ENCODE measurements at regions not wholly inside any gene's neighbourhood (a gene's known extent, or its start where the extent isn't known, plus 50 kb on each side); places are given as distances from the start of the nearest gene placed in this dataset.

DNA sequence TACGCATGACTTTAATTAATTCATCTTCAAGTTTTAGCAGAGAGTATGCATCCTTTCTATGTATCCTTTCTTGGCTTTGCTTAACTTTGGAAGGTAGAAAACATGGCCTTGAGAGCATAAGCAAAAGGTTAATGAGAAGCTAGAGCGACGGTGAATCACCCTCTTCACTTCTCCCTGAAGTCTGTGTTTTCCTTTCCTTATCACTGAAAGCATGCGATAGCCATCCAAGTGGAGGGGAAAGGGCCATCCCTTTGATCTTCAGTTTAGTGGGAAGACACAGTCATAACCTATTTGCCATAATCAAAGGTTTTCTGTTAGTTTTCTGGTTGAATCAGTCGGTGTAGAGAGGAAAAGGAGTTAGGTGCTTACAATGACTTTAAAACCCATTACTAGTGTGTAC lies 354.0 kb upstream of the ROBO2 start:
- TF ChIP-seq, protein P1, sequence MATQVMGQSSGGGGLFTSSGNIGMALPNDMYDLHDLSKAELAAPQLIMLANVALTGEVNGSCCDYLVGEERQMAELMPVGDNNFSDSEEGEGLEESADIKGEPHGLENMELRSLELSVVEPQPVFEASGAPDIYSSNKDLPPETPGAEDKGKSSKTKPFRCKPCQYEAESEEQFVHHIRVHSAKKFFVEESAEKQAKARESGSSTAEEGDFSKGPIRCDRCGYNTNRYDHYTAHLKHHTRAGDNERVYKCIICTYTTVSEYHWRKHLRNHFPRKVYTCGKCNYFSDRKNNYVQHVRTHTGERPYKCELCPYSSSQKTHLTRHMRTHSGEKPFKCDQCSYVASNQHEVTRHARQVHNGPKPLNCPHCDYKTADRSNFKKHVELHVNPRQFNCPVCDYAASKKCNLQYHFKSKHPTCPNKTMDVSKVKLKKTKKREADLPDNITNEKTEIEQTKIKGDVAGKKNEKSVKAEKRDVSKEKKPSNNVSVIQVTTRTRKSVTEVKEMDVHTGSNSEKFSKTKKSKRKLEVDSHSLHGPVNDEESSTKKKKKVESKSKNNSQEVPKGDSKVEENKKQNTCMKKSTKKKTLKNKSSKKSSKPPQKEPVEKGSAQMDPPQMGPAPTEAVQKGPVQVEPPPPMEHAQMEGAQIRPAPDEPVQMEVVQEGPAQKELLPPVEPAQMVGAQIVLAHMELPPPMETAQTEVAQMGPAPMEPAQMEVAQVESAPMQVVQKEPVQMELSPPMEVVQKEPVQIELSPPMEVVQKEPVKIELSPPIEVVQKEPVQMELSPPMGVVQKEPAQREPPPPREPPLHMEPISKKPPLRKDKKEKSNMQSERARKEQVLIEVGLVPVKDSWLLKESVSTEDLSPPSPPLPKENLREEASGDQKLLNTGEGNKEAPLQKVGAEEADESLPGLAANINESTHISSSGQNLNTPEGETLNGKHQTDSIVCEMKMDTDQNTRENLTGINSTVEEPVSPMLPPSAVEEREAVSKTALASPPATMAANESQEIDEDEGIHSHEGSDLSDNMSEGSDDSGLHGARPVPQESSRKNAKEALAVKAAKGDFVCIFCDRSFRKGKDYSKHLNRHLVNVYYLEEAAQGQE (IDR thresholded peaks at IDR 0.05; ENCODE audit: low read depth, low read length): no peak
- TF ChIP-seq, protein P2, sequence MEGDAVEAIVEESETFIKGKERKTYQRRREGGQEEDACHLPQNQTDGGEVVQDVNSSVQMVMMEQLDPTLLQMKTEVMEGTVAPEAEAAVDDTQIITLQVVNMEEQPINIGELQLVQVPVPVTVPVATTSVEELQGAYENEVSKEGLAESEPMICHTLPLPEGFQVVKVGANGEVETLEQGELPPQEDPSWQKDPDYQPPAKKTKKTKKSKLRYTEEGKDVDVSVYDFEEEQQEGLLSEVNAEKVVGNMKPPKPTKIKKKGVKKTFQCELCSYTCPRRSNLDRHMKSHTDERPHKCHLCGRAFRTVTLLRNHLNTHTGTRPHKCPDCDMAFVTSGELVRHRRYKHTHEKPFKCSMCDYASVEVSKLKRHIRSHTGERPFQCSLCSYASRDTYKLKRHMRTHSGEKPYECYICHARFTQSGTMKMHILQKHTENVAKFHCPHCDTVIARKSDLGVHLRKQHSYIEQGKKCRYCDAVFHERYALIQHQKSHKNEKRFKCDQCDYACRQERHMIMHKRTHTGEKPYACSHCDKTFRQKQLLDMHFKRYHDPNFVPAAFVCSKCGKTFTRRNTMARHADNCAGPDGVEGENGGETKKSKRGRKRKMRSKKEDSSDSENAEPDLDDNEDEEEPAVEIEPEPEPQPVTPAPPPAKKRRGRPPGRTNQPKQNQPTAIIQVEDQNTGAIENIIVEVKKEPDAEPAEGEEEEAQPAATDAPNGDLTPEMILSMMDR (IDR thresholded peaks at IDR 0.05 in 2 of 3, conservative IDR thresholded peaks at IDR 0.05 in 1 of 3; ENCODE audit: control insufficient read depth in 2 of 3, extremely low read depth in 1 of 3, insufficient read depth in 1 of 3, low read depth in 3 of 3, low read length in 3 of 3): no peak
- TF ChIP-seq SIX5 (IDR thresholded peaks at IDR 0.05; ENCODE audit: low read depth, low read length, severe bottlenecking) (no peak), SREBF1 (IDR thresholded peaks at IDR 0.05; ENCODE audit: low read length) (no peak), POLR2A (IDR thresholded peaks at IDR 0.05; ENCODE audit: low read depth, low read length) (no peak), CBX3 (IDR thresholded peaks at IDR 0.05; ENCODE audit: borderline replicate concordance, low read depth) (no peak), PML (IDR thresholded peaks at IDR 0.05; ENCODE audit: low read length) (no peak), EZH2 (IDR thresholded peaks at IDR 0.05; ENCODE audit: borderline replicate concordance, control insufficient read depth, low read depth, low read length) (no peak), MYB (IDR thresholded peaks at IDR 0.05; ENCODE audit: borderline replicate concordance, low read depth, low read length) (no peak), ATF2 (IDR thresholded peaks at IDR 0.05; ENCODE audit: low read length) (no peak), SPI1 (IDR thresholded peaks at IDR 0.05; ENCODE audit: borderline replicate concordance, insufficient read depth, low read depth, low read length) (no peak), EP300 (IDR thresholded peaks at IDR 0.05; ENCODE audit: borderline replicate concordance in 1 of 2, control insufficient read depth in 1 of 2, low read depth in 2 of 2, low read length in 2 of 2) (no peak)
